Activated gamma-delta T cell treated with anti-CD3 and anti-CD28 coated beads, Interleukin-2, amount 50 U/mL, for 16 hours (primary cell): ENCODE measurements at regions not wholly inside any gene's neighbourhood (a gene's known extent, or its start where the extent isn't known, plus 50 kb on each side); places are given as distances from the start of the nearest gene placed in this dataset.

Experiments used
- DNase-seq: peaks from one replicate; pipeline ENCODE4 v3.0.0-alpha.2; 2020; ENCODE audit warnings: low read depth

- DNase-seq: no peak
Observed at GRCh38 chr17:34527908-34528470, 51.4 kb upstream of the TMEM132E start.

DNA sequence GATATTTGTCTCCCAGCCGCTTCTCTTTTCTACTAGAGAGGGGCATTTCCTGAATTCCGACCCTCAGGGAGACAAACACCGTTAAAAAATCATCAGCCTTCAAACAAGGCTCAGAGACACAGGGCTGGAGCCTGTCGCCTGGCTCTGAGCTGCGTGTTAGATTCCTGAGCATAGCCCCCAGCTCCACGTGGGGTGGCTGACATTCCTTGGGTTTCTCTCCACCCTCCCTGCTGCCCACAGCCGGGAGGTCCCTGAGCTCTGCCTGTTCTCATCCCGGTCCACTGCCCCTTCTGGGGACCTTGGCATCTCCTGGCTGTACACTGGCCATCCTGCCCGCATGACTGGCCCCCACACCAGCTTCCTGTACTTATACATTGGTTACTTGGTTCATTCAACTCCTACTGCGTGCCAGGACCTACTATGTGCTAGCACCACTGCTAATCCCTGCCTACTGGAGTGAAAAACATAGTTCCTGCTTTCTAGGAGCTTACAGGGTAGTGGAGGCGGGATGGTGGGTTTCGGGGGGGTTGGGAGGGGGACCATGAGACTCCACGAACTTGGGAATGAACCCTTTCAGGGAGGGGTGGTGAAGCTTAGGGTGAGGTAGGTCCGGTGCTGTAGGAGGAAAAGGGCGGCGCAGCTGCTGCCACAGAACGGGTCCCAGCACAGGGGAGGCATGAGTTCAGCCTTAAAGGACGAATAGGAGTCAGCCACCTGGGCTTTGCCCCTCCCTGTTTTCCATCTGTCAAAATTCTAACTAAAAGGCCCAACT lies 52.1 kb upstream of the TMEM132E start:
- DNase-seq: no peak

DNA sequence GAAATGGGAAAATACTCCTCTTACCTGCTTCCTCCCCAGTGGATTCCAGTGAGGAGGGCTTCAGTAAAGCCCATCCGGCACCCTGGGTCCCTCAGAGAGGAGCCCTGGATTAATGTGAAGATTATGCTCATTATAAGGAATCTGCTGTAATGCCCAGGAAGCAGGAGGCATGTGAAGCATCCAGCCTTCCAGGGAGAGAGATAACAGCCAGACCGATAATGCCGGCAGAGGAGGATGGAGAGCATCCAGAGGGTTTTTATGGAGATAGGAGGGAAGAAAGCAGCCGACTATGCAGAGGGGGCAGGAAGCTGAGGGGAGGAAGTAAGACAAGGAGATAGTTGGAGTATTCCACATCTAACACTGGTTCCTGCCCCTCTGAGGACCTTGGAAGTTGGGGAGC lies 53.7 kb upstream of the TMEM132E start:
- no peak for DNase-seq

GRCh38 chr17:34521955-34522354 lies 57.4 kb upstream of the TMEM132E start:
- no peak for DNase-seq

DNA sequence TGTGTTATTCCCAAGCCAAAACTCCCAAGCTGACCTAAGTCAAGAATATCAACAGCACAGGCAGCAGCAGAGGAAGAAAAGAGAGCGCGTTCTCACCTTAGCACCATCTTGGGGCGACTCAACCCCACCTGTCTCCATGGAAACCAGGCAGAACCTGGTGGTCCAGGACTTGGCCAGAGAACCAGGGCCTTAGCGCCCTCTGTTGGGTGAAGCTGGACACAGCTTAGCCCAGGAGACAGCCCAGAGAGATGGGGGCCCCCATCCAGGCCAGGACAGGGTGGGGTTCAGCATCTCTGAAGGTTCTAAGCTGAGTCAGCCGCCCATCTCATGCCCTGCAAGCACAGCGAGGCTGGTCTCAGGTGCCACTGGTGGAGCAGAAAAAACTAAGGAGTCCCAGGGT lies 60.1 kb upstream of the TMEM132E start:
- no peak for DNase-seq

DNA sequence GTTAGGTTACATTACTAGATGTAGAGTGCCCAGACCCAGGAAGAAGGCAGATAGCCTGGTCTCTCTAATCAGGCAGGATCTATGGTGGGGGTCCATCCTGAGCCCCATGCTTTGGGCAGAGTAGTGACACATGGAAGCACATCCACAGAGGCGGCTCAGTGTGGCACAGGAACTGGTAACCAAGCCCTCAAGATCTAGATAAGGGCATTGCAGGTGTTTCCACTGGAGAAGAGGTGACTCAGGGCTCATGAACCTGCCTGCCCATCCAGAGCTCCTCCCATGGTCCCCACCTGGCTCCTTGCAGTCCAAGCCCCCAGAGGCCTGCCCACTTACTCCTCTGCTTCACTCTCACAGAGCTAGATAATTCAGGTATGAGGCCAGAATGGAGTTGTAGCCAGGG lies 62.0 kb upstream of the TMEM132E start:
- DNase-seq: no peak

GRCh38 chr17:34511931-34512330 lies 67.5 kb upstream of the TMEM132E start:
- no peak for DNase-seq

- DNase-seq: no peak
Observed at GRCh38 chr17:34511265-34511664, 68.1 kb upstream of the TMEM132E start.

- DNase-seq: no peak
Observed at GRCh38 chr17:34504814-34505484, 74.4 kb upstream of the TMEM132E start.

GRCh38 chr17:34503528-34504195 lies 75.7 kb upstream of the TMEM132E start:
- DNase-seq: no peak

DNA sequence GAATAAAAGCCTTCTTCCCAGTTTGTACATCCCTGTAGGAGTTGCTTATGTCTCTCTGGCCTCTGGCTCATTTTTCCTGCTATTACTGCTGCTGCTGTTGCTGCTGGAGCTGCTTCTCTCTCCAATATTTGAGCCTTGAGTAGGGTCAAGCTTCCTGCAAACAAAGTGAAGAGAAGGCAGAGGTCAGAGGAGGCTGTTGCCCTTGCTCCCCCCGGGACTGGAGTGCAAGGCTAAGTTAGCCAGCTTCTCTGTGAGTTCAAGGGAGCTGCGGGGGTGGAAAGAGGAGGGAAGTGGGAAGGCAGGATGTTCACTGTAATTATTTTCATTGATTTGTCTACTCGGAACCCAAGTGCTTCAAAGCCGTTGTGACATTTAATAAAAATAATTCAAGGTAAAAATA lies 77.0 kb upstream of the TMEM132E start:
- DNase-seq: no peak

DNA sequence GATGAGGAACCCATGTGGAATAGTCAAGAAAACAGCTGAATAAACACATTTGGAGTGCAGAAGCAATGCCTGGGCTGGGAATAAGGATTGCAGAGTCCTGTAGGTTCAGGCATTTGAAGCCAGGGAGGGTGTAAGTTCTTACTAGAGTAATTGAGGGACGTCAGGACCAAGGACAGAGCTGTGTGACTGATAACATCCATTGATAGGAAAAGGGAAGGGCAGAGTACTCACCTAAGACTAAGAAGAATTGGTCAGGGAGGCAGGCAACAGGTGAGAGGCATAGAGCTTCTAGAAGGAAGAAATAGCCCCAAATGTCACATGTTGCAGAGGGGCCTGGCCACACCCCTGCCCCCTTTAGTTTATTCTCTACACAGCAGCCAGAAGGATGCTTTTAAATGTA lies 79.8 kb upstream of the TMEM132E start:
- DNase-seq: no peak

DNA sequence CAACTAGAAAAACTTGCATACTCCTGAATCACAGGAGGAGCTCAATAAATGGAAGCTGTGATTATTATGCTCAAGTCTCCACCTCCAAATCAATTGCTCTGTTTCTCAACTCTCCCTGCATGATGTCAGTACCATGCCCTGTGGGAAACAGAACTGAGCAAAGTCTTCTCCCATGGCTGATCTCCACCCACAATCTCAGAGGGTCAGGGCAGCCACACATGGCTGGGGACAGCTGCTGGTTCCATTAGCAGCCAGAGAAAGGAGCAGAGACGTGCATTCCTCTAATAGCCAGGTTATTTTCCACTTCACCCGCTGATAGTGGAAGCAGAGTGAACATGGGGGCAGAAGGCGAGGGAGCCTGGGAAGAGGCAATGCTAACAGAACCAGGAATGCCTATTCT lies 85.5 kb upstream of the TMEM132E start:
- DNase-seq: no peak

GRCh38 chr17:34487626-34488025 lies 91.8 kb upstream of the TMEM132E start:
- no peak for DNase-seq

DNA sequence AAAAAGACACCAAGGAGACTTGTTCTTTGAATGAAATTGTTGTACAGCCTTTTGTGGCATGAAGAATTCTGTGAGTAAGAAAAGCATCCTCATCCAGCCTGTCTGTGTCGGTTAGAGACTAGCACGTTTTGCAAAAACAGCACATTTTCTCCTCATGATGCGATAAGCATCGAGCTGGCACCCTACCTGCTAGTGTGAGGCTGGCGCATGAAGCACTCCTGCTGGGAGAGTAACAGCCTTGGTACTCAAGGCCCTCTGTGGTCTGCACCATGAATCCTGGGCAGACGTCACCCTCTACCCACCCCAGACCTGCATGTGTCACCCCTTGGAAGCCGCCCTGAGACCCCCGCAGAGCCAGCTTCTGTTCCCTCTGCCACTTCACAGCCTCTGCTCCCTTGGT lies 92.6 kb upstream of the TMEM132E start:
- no peak for DNase-seq

DNA sequence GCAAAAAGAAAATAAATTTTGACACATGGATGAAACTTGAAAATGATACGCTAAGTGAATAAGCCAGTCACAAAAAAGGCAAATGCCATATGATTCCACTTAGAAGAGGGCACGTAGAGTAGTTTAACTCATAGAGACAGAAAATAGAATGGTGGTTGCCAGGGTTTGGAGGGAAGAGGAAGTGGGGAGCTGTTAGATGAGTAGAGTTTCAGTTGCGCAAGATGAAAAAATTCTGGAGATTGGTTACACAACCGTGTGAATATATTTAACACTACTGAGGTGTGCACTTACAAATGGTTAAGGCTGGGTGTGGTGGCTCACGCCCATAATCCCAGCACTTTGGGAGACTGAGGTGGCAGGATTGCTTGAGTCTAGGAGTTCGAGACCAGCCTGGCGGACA lies 93.4 kb upstream of the TMEM132E start:
- no peak for DNase-seq

DNA sequence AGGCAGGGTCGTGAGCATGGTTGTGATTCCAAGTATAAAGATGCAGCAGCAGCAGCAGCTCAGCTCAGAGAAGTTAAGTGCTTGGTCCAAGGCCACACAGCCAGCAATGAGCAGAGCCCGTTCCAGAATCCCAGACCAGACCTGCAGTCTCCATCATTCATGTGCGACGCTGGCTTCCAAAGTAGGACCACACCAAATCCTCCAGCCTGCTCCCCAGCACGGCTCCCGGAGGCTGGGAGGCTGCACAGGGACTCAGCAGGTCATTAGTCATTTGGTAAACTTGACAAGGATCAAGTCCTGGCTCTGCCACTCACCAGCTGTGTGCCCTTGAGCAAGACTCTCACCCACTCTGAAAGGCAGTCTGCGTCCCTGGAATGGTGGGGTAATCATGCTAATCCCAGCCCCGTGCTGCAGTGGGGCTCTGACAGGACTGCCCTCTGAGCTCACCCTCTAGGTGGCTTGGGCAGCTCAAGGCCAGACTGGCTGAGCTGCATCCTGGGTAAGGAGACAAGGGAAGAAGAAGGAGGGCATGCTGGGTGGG lies 95.1 kb upstream of the TMEM132E start:
- DNase-seq: no peak

- no peak for DNase-seq
Observed at GRCh38 chr17:34482730-34483129, 96.7 kb upstream of the TMEM132E start.

GRCh38 chr17:34481779-34482178 lies 97.6 kb upstream of the TMEM132E start:
- DNase-seq: no peak

DNA sequence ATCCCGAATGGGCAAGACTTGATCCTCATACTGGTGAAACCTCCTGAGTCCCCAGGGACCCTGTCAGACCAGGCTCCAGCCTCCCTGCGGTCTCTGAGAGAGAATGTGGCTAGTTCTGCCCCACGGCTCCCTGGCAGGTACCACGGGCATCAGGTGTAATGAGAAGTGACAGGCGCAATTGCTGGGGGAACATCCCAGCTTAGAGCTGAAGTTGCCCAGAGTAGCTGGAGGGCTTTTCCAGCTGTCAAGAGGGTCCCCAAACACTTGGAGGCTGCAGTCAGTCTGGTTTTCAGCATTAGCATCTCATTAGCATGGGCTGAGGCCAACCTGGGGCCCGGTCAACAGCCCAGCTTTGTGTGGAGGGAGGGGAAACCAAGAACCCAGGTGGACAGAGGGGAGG lies 100.0 kb upstream of the TMEM132E start:
- no peak for DNase-seq

GRCh38 chr17:34478244-34478643 lies 101.1 kb upstream of the TMEM132E start:
- DNase-seq: no peak

GRCh38 chr17:34475296-34475695 lies 104.1 kb upstream of the TMEM132E start:
- no peak for DNase-seq

DNA sequence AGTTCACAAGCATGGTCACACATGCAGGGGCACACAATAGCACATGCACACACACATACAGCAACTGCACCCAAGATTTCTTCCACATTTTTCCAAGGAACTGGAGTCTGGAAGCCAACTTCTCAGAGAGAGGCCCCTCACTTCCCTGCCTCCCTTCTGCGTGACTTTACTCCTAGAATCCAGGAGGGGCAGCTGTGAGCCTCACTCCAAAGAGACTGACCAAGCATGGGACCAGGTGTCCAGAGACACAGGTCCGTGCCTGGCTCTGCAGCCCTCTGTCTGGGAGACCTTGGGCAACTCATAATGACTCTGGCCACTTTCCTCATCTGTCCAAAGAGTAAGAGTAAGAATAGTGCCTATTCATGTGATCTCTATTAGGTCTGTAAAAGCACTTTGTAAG lies 104.7 kb upstream of the TMEM132E start:
- DNase-seq: no peak
